HEK293 (cell line): ENCODE measurements at regions not wholly inside any gene's neighbourhood (a gene's known extent, or its start where the extent isn't known, plus 50 kb on each side); places are given as distances from the start of the nearest gene placed in this dataset.

Experiments
- CTCF ChIA-PET: fragments of 350-600 bp; formaldehyde crosslinking; extraction: SDS; loops from one replicate; lab custom pipeline; 2021; ENCODE audit warnings: antibody characterized with exemption; lab: Yijun Ruan, JAX
- POLR2A ChIA-PET: fragments of 300-600 bp; formaldehyde crosslinking; extraction: SDS; loops from one replicate; lab custom pipeline; 2020; ENCODE audit warnings: antibody characterized with exemption, inconsistent platforms; lab: Yijun Ruan, JAX
- H3K27ac ChIP-seq: fragments of 200-500 bp; sonication (Bioruptor generic); 2 replicates; pipeline ENCODE4 v1.5.1; 2014; ENCODE audit warnings: low read depth, low read length, control low read depth, inconsistent platforms; ENCODE audit errors: extremely low read depth
- H3K36me3 ChIP-seq, 2 experiments: fragments of 200-500 bp in 1 of 2; sonication (Bioruptor generic) in 1 of 2; 1 replicate in 1 of 2; 2 replicates in 1 of 2; pipeline ENCODE4 v1.5.1; 2014 to 2017; ENCODE audit warnings: inconsistent platforms in 2 of 2, low read length in 2 of 2; ENCODE audit not compliant: control insufficient read depth in 2 of 2, insufficient read depth in 1 of 2
- H3K4me1 ChIP-seq: fragments of 200-500 bp; sonication (Bioruptor generic); 2 replicates; pipeline ENCODE4 v1.5.1; 2014; ENCODE audit warnings: mild to moderate bottlenecking, low read length, inconsistent platforms; ENCODE audit not compliant: control insufficient read depth, insufficient read depth
- H3K4me3 ChIP-seq: 2 replicates; pipeline ENCODE4 v1.5.1; 2011; ENCODE audit warnings: low read depth, mild to moderate bottlenecking, control low read depth, low read length, moderate library complexity
- H3K9me3 ChIP-seq: fragments of 200-500 bp; sonication (Bioruptor generic); 2 replicates; pipeline ENCODE4 v1.5.1; 2014; ENCODE audit warnings: low read depth, low read length, inconsistent platforms; ENCODE audit not compliant: control insufficient read depth, insufficient read depth
- GFI1B ChIP-seq: fragments of 450-650 bp; formaldehyde crosslinking; IDR thresholded peaks from 2 replicates; pipeline ENCODE4 v1.5.1; 2016; ENCODE audit warnings: missing biosample characterization, missing genetic modification characterization
- HOXD13 ChIP-seq: sonication (generic); formaldehyde crosslinking; IDR thresholded peaks from 2 replicates; pipeline ENCODE4 v1.8.0; 2022; ENCODE audit warnings: missing genetic modification reagents, borderline replicate concordance
- IKZF3 ChIP-seq: fragments of 450-650 bp; IDR thresholded peaks from 2 replicates; pipeline ENCODE4 v1.5.0; 2018; ENCODE audit warnings: missing biosample characterization, mild to moderate bottlenecking, missing genetic modification characterization, moderate library complexity
- MYNN ChIP-seq: fragments of 450-650 bp; formaldehyde crosslinking; IDR thresholded peaks from 2 replicates; pipeline ENCODE4 v1.5.1; 2016; ENCODE audit warnings: missing biosample characterization, missing genetic modification characterization, borderline replicate concordance
- SP3 ChIP-seq: fragments of 450-650 bp; formaldehyde crosslinking; IDR thresholded peaks from 2 replicates; pipeline ENCODE4 v1.5.1; 2016; ENCODE audit warnings: missing biosample characterization, missing genetic modification characterization
- ZBTB8A ChIP-seq: fragments of 450-650 bp; formaldehyde crosslinking; IDR thresholded peaks from 2 replicates; pipeline ENCODE4 v1.5.1; 2016; ENCODE audit warnings: missing biosample characterization, missing genetic modification characterization
- ZIC2 ChIP-seq: fragments of 450-650 bp; formaldehyde crosslinking; IDR thresholded peaks from 2 replicates; pipeline ENCODE4 v1.5.1; 2016; ENCODE audit warnings: missing biosample characterization, missing genetic modification characterization
- ZNF112 ChIP-seq: fragments of 450-650 bp; formaldehyde crosslinking; IDR thresholded peaks from 2 replicates; pipeline ENCODE4 v1.5.0; 2017; ENCODE audit warnings: missing biosample characterization, missing genetic modification characterization
- ZNF114 ChIP-seq: fragments of 450-650 bp; formaldehyde crosslinking; IDR thresholded peaks from 2 replicates; pipeline ENCODE4 v1.5.0; 2017; ENCODE audit warnings: missing biosample characterization, missing genetic modification characterization
- ZNF133 ChIP-seq: fragments of 450-650 bp; formaldehyde crosslinking; IDR thresholded peaks from 2 replicates; pipeline ENCODE4 v1.5.1; 2016; ENCODE audit warnings: missing biosample characterization, missing genetic modification characterization
- ZNF223 ChIP-seq: fragments of 450-650 bp; formaldehyde crosslinking; IDR thresholded peaks from 2 replicates; pipeline ENCODE4 v1.5.1; 2016; ENCODE audit warnings: missing biosample characterization, missing genetic modification characterization
- ZNF274 ChIP-seq, 2 experiments: fragments of 200-500 bp in 1 of 2; fragments of 450-650 bp in 1 of 2; sonication (Bioruptor generic) in 1 of 2; formaldehyde crosslinking in 1 of 2; IDR thresholded peaks; 2 replicates each; pipeline versions ENCODE4 v1.5.1 to v1.6.1; 2014 to 2016; ENCODE audit warnings: borderline replicate concordance in 1 of 2, inconsistent platforms in 1 of 2, low read length in 1 of 2, missing biosample characterization in 1 of 2, missing genetic modification characterization in 1 of 2
- ZNF302 ChIP-seq: fragments of 450-650 bp; formaldehyde crosslinking; IDR thresholded peaks from 2 replicates; pipeline ENCODE4 v1.5.1; 2016; ENCODE audit warnings: missing biosample characterization, missing genetic modification characterization, low read depth
- ZNF354C ChIP-seq: fragments of 450-650 bp; formaldehyde crosslinking; IDR thresholded peaks from 2 replicates; pipeline ENCODE4 v1.5.1; 2016; ENCODE audit warnings: missing biosample characterization, missing genetic modification characterization, low read depth, borderline replicate concordance
- ZNF391 ChIP-seq: fragments of 450-650 bp; formaldehyde crosslinking; IDR thresholded peaks from 2 replicates; pipeline ENCODE4 v1.5.1; 2016; ENCODE audit warnings: low read depth, missing biosample characterization, missing genetic modification characterization, borderline replicate concordance
- ZNF501 ChIP-seq: fragments of 450-650 bp; formaldehyde crosslinking; IDR thresholded peaks from 2 replicates; pipeline ENCODE4 v1.5.1; 2016; ENCODE audit warnings: missing biosample characterization, missing genetic modification characterization
- ZNF514 ChIP-seq: fragments of 450-650 bp; formaldehyde crosslinking; IDR thresholded peaks from 2 replicates; pipeline ENCODE4 v1.5.1; 2016; ENCODE audit warnings: missing biosample characterization, missing genetic modification characterization
- ZNF529 ChIP-seq: fragments of 450-650 bp; formaldehyde crosslinking; IDR thresholded peaks from 2 replicates; pipeline ENCODE4 v1.5.1; 2017; ENCODE audit warnings: missing genetic modification characterization, missing biosample characterization; ENCODE audit not compliant: insufficient replicate concordance
- ZNF560 ChIP-seq: fragments of 450-650 bp; formaldehyde crosslinking; IDR thresholded peaks from 2 replicates; pipeline ENCODE4 v1.5.1; 2017; ENCODE audit warnings: missing biosample characterization, missing genetic modification characterization, borderline replicate concordance
- ZNF777 ChIP-seq: fragments of 450-650 bp; formaldehyde crosslinking; IDR thresholded peaks from 2 replicates; pipeline ENCODE4 v1.5.1; 2017; ENCODE audit warnings: missing biosample characterization, missing genetic modification characterization, borderline replicate concordance
- TF ChIP-seq, protein P1 (sequence below): fragments of 450-650 bp; formaldehyde crosslinking; IDR thresholded peaks from 2 replicates; pipeline ENCODE4 v1.5.1; 2016; ENCODE audit warnings: missing biosample characterization, missing genetic modification characterization
- TF ChIP-seq, protein P2 (sequence below): fragments of 450-650 bp; formaldehyde crosslinking; IDR thresholded peaks from 2 replicates; pipeline ENCODE4 v1.5.1; 2016; ENCODE audit warnings: missing biosample characterization, missing genetic modification characterization
- TF ChIP-seq, protein P3 (sequence below): sonication (generic); formaldehyde crosslinking; IDR thresholded peaks from 2 replicates; pipeline ENCODE4 v1.8.1; 2022; ENCODE audit warnings: mild to moderate bottlenecking, moderate library complexity, missing genetic modification reagents

DNA sequence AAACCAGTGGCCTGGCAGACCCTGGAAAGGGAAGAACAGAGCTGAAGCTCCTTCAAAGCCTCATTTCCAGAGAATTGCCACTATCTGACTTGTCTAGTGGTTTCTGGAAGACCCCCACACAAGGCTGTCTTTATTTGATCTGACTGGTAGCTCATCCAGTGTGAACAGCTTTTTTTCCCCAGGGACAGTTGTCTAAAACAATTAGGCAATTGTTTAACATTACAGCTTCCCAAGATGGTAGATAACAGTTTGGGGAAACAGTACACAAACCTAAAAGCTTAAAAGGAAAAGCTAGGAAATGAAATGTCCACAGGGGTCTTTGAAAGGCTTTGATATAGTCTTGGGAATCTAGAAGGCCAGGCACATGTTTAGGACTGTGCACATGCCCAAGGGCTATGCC lies 203.4 kb upstream of the CTBP2 start:
- ChIA-PET CTCF (interaction anchor here (0.5 kb wide), 1 partner anchor 269 kb away, joined by 4 read pairs; no protein-coding TSS in a partner anchor), POLR2A (no interaction called here)
- no peaks in the 10 kb centered on the region for H3K4me1 ChIP-seq
- no peak overlapping the region for H3K4me3 ChIP-seq
- no peaks in the 10 kb centered on the region; the same call in 1 of the 2 replicates for H3K9me3 ChIP-seq
- TF ChIP-seq, protein P1, sequence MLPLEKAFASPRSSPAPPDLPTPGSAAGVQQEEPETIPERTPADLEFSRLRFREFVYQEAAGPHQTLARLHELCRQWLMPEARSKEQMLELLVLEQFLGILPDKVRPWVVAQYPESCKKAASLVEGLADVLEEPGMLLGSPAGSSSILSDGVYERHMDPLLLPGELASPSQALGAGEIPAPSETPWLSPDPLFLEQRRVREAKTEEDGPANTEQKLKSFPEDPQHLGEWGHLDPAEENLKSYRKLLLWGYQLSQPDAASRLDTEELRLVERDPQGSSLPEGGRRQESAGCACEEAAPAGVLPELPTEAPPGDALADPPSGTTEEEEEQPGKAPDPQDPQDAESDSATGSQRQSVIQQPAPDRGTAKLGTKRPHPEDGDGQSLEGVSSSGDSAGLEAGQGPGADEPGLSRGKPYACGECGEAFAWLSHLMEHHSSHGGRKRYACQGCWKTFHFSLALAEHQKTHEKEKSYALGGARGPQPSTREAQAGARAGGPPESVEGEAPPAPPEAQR, result no peak
- TF ChIP-seq HOXD13 (CRISPR knock-in tag), result no peak
- no peak for TF ChIP-seq GFI1B (tag by site-specific recombination)
- no peak for TF ChIP-seq ZNF501 (tag by site-specific recombination)
- TF ChIP-seq, protein P2, sequence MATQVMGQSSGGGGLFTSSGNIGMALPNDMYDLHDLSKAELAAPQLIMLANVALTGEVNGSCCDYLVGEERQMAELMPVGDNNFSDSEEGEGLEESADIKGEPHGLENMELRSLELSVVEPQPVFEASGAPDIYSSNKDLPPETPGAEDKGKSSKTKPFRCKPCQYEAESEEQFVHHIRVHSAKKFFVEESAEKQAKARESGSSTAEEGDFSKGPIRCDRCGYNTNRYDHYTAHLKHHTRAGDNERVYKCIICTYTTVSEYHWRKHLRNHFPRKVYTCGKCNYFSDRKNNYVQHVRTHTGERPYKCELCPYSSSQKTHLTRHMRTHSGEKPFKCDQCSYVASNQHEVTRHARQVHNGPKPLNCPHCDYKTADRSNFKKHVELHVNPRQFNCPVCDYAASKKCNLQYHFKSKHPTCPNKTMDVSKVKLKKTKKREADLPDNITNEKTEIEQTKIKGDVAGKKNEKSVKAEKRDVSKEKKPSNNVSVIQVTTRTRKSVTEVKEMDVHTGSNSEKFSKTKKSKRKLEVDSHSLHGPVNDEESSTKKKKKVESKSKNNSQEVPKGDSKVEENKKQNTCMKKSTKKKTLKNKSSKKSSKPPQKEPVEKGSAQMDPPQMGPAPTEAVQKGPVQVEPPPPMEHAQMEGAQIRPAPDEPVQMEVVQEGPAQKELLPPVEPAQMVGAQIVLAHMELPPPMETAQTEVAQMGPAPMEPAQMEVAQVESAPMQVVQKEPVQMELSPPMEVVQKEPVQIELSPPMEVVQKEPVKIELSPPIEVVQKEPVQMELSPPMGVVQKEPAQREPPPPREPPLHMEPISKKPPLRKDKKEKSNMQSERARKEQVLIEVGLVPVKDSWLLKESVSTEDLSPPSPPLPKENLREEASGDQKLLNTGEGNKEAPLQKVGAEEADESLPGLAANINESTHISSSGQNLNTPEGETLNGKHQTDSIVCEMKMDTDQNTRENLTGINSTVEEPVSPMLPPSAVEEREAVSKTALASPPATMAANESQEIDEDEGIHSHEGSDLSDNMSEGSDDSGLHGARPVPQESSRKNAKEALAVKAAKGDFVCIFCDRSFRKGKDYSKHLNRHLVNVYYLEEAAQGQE, result no peak
- no peak for TF ChIP-seq ZBTB8A
- TF ChIP-seq MYNN (tag by site-specific recombination), result no peak
- TF ChIP-seq ZNF391 (tag by site-specific recombination), result no peak
- no peak for TF ChIP-seq ZNF529 (tag by site-specific recombination)
- TF ChIP-seq ZNF112, result no peak
- no peak for TF ChIP-seq ZNF274 (IDR thresholded peaks at IDR 0.05; ENCODE audit: low read length)
- no peak for TF ChIP-seq ZNF274 (tag by site-specific recombination; IDR thresholded peaks at IDR 0.05; ENCODE audit: borderline replicate concordance)
- TF ChIP-seq ZNF114 (tag by site-specific recombination), result no peak
- TF ChIP-seq SP3 (tag by site-specific recombination), result no peak
- no peak for TF ChIP-seq ZNF354C
- TF ChIP-seq, protein P3, sequence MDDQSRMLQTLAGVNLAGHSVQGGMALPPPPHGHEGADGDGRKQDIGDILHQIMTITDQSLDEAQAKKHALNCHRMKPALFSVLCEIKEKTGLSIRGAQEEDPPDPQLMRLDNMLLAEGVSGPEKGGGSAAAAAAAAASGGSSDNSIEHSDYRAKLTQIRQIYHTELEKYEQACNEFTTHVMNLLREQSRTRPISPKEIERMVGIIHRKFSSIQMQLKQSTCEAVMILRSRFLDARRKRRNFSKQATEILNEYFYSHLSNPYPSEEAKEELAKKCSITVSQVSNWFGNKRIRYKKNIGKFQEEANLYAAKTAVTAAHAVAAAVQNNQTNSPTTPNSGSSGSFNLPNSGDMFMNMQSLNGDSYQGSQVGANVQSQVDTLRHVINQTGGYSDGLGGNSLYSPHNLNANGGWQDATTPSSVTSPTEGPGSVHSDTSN (CRISPR knock-in tag), result no peak
- no peak for TF ChIP-seq IKZF3 (tag by site-specific recombination)
- TF ChIP-seq ZNF302 (tag by site-specific recombination), result no peak
- no peak for TF ChIP-seq ZIC2 (tag by site-specific recombination)
- no peak overlapping the region for H3K27ac ChIP-seq
- no peaks in the 10 kb centered on the region for H3K36me3 ChIP-seq

DNA sequence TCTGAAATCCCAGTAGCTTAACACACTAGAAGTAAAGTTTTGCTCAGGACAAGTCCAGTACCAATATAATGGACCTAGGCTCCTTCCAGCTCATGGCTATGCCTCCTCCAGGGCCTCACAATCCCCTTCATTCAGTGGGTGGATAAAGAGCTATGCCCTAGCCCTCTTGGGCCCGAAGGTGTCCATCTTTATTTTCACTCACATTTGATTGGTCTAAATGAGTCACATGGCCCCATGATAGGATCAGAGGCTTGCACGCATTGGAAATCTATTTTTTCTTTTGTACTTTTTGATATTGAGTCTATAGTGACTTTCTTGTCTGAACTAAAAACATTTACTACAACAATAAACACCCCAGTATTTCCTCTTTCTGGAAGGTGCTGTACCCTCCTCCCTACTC lies 202.6 kb upstream of the CTBP2 start:
- no peaks in the 10 kb centered on the region for H3K4me1 ChIP-seq
- no peaks in the 10 kb centered on the region; the same call in 1 of the 2 replicates for H3K9me3 ChIP-seq
- no peaks in the 10 kb centered on the region for H3K36me3 ChIP-seq
- TF ChIP-seq ZNF223 (tag by site-specific recombination), result no peak
- no peak for TF ChIP-seq ZNF514 (tag by site-specific recombination)
- no peak for TF ChIP-seq ZNF133 (tag by site-specific recombination)
- TF ChIP-seq ZNF560 (tag by site-specific recombination), result no peak
- TF ChIP-seq ZNF777, result no peak
- no peak overlapping the region for H3K27ac ChIP-seq
- POLR2A ChIA-PET, result no interaction called here
- CTCF ChIA-PET, result no interaction called here
- H3K4me3 ChIP-seq, result no peak overlapping the region
